LNCaP clone FGC (cell line): ENCODE measurements at regions not wholly inside any gene's neighbourhood (a gene's known extent, or its start where the extent isn't known, plus 50 kb on each side); places are given as distances from the start of the nearest gene placed in this dataset.

Source experiments
- DNase-seq: peaks from one replicate; pipeline ENCODE4 v3.0.0-alpha.2; 2011; ENCODE audit warnings: low read depth
- H3K4me3 ChIP-seq: 2 replicates; pipeline ENCODE4 v1.5.1; 2011; ENCODE audit warnings: mild to moderate bottlenecking, low read depth, low read length, control low read depth
- TF ChIP-seq, protein P1 (sequence below): IDR thresholded peaks from 2 replicates; pipeline ENCODE4 v1.5.1; 2012; ENCODE audit warnings: mild to moderate bottlenecking; ENCODE audit not compliant: control insufficient read depth, insufficient read depth; ENCODE audit errors: extremely low read depth

DNA sequence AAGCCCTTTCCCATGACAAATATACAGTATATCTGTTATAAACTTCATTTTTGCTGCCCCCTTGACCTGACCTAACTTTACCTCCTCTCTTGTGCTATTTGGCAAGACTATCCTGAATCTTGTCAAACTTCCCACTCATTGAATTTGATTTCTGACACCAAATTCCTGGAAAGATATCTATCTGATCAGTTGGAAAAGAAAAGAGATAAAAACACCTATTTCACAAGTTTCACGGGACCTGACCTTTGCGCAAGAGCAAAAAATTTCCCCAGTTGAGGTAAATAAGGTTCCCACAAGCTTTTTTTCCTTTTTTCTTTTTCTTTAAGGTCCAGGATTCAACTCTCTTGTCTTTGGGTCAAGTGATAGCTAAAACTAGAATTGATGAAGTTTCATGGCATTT, 189.2 kb upstream of the LPP start:
- no peak for DNase-seq
- TF ChIP-seq, protein P1, sequence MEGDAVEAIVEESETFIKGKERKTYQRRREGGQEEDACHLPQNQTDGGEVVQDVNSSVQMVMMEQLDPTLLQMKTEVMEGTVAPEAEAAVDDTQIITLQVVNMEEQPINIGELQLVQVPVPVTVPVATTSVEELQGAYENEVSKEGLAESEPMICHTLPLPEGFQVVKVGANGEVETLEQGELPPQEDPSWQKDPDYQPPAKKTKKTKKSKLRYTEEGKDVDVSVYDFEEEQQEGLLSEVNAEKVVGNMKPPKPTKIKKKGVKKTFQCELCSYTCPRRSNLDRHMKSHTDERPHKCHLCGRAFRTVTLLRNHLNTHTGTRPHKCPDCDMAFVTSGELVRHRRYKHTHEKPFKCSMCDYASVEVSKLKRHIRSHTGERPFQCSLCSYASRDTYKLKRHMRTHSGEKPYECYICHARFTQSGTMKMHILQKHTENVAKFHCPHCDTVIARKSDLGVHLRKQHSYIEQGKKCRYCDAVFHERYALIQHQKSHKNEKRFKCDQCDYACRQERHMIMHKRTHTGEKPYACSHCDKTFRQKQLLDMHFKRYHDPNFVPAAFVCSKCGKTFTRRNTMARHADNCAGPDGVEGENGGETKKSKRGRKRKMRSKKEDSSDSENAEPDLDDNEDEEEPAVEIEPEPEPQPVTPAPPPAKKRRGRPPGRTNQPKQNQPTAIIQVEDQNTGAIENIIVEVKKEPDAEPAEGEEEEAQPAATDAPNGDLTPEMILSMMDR = no peak
- H3K4me3 ChIP-seq = no peak overlapping the region

DNA sequence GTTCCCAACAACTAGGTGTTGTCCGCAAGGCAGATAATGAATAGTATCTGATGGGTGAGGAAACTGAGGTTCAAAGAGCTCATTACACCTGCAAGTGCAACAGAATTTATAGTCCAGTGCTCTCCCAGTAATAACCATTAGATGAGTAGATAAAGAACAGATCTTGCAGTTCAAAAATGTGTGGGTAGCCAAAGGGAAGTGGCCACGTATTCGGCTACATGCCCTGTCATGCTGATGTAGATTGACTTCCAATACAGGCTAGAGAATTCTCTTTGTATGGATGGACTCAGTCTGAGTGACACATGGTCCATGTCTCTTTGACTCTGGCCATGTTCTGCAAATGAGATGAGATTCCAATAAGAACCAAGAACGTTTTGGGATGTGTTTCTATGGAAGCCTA, 187.9 kb upstream of the LPP start:
- no peak overlapping the region for H3K4me3 ChIP-seq
- TF ChIP-seq, protein P1 = no peak
- no peak for DNase-seq

DNA sequence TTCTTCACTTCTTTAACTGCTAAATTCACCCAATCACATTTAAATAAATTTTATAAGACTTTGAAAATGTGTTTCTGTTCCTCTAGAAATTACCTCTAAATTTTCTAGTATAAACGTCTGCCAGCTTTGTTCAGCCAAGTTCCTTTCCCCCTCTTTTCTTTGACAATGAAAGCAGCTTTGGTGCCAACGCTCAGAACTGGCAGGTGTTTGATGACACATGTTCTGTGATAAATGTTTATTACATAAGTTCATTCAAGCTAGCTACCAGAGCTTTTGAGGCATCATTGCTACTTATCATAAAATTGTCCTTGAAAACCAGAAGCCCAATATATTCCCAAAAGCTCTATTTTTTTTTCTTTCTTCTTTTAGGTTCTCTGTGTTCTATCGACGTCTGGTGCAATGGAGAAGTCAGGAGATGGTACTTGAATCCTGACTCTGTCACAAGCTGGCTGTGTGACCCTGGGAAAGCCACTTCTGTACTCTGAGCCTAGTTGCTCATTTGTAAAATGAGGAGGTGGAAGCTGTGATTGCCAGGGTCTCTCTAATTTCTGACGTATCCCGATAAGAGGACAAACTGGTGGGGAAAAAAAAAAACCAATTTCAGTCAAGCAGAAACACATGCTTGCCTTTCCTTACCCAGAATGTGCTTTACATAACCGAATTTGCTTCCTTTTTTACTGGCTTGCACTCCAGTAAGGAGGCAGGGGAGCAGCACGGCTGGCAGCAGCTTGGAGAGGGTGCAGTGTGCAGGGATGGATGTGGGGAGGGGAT, 187.1 kb upstream of the LPP start:
- no peak for DNase-seq
- no peak overlapping the region for H3K4me3 ChIP-seq
- TF ChIP-seq, protein P1 = no peak

DNA sequence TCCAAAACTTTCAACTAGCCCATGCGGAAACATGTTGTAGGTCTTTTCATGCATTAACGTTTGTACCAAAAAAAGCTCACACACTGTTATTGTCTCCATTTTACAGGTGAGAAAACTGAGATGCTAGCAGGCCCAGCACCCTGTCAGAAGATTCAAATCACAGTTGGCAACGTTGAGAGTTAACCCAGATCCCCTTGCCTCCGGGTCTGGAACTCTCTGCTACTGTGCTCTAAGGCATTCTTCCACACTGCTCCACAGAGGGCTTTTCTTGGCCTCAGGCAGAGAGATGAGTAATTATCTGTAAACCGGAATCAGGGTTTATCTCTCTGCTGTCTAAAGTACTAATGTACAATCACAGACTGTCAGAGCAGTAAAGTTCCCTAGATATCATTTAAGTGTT, 186.0 kb upstream of the LPP start:
- TF ChIP-seq, protein P1 = no peak
- H3K4me3 ChIP-seq = no peak overlapping the region
- no peak for DNase-seq

DNA sequence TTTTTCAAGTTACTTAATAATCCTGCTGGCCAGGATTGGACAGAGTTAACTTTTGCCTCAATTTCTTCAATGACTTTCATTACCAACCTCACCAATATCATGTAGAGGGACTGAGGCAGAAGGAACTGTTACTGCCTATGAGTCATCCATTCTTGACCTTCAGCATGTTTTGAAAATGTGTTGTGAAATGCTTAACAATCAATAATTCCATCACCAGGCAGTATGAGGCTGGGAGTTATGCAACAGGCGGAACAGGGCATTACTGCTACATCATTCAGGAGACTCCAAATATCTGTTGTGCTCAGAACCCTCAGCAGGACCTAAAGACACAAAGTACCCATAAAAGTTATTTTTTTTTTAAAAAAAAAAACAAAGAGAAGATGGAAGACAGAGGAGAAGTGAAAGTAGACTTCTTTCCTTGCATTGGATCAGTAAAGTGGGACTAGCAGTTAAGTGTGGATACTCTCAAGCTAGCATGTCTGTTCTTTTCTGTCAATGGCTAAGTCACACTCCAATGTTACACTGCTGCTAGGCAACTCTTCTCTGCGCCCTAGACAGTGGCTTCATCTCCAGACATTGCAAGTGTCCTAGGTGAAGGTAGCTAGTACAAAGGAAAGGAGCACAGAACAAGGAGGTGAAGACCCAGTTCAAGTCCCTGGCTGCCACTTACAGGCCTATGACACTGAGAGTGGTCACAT, 184.9 kb upstream of the LPP start:
- TF ChIP-seq, protein P1 = no peak
- DNase-seq = no peak
- no peak overlapping the region for H3K4me3 ChIP-seq

DNA sequence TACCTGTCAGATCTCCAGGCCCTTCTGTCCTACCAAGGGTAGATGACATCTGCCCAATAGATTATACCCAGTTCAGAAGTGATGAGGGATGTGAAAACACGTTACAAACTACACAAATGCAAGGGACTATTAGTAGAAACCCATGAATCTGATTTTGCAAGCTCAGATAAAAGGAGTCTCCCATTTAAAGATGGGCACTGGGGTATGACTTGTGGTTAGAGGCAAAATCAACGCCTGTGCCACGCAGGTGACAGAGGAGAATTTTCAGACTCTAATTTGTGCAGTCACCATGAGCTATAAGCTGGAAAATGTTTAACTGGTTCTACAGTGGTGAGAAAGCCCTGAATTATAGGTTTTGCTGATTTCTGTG, 184.4 kb upstream of the LPP start:
- no peak overlapping the region for H3K4me3 ChIP-seq
- TF ChIP-seq, protein P1 = no peak
- no peak for DNase-seq

DNA sequence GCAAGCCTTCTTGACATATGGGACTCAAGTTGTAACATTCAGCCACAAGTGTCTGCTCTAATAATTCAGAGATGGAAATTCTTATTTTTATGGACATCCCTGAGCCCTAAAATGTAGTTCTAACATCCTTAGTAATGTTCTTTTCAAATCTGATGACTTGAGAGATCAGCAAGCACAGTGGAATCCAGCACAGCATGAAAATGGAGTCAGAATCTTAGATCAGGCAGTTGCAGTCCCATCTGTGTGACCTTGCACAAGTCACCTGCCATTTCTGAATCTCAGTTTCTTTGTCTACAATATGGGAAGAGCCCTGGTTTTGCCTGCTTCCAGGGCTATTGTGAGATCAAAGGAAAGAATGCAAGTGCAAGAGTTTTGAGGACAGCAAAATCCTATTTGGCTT, 183.9 kb upstream of the LPP start:
- DNase-seq = no peak
- TF ChIP-seq, protein P1 = no peak
- H3K4me3 ChIP-seq = no peak overlapping the region
